ENCODE measurements at regions not wholly inside any gene's neighbourhood (a gene's known extent, or its start where the extent isn't known, plus 50 kb on each side); places are given as distances from the start of the nearest gene placed in this dataset.
"Not testable (repeated sequence)": the region's sequence is repeated elsewhere in the genome, so short reads cannot be mapped to it uniquely, and the experiment has no call there.

GRCh38 chr16:21516705-21517040 lies 82.7 kb upstream of the METTL9 start:
- not testable (repeated sequence) for DNase-seq

GRCh38 chr16:21517263-21517662 lies 82.1 kb upstream of the METTL9 start:
- DNase-seq, result not testable (repeated sequence)

GRCh38 chr16:21519361-21520133 lies 79.8 kb upstream of the METTL9 start:
- DNase-seq, result not testable (repeated sequence)

- peak; percentile 96 for DNase-seq
Measured at GRCh38 chr16:21520134-21521047, 79.0 kb upstream of the METTL9 start.

- DNase-seq, result not testable (repeated sequence)
Measured at GRCh38 chr16:21521048-21521389, 78.4 kb upstream of the METTL9 start.

DNA sequence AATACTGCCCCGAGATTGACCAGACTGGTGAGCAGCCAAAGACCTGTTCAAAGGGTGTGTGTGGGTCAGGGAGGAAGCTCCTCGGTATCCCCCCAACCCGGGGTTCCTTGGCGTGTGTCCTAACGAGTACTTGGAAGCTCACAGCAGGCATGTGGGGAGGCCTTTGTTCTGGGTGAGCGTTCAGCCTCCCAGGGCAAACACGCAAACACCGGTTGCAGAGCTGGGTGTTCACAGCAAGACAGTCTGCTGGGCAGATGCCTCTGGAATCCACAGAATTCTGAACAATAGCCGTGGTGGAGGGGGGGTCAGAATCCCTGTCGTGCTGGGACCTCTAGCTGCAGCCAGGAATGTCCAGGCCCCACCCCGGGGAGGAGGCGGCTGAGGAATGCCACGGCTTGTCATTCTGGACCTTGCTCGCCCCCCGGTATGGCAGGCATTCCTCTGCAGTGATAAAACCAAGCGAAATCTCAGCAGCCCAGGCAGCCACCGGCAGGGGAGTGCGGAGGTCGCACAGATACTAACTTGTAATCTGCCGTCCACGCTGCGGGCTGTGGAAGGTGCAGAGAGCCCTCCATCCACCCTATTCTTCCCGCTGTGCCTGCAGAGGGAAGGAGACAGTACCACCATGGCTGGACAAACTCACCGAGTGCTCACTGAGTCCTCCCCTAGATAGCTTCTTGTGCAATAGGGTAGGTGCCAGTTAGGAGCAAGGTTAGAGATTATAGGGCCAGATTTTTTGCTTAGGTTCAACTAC lies 77.8 kb upstream of the METTL9 start:
- DNase-seq, result not testable (repeated sequence)

GRCh38 chr16:21522846-21523245 lies 76.5 kb upstream of the METTL9 start:
- DNase-seq, result not testable (repeated sequence)

GRCh38 chr16:21523411-21524067 lies 75.8 kb upstream of the METTL9 start:
- no peak for DNase-seq

- no peak for DNase-seq
Measured at GRCh38 chr16:21524068-21524751, 75.2 kb upstream of the METTL9 start.

GRCh38 chr16:21524752-21525028 lies 74.7 kb upstream of the METTL9 start:
- DNase-seq, result not testable (repeated sequence)

DNA sequence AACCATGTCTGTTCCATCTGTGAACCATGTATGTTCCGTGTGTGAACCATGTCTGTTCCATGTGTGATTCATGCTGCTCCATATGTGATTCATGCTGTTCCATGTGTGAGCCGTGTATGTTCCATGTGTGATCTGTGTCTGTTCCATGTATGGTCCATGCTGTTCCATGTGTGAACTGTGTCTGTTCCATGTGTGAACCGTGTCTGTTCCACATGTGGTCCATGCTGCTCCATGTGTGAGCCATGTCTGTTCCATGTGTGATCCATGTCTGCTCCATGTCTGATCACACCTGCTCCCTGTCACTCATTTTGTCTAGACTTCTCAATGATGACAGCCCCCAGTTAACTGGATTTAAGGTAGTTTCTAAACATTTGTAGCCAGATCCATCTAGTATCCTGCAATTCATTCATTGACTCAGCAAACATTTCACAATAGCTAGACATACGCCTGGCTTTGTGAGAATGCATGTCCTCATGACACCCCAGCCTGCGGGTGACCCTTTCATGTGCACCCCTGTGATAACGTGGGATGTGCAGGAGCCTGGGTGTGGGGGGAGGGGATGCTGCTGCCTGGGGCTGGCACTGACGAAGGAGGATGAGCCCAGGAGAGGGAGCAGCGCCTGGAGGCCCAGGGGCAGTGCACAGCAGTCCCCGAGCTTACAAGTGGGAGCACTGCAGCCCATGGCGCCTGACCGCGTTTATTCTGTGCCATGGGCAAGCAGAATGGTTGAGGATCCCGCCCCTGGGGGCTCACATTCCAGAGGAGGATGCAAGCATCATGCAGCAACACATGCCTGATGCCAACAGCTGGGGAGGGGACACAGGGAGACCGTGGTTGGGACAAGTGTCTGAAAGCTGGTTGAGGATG lies 74.1 kb upstream of the METTL9 start:
- not testable (repeated sequence) for DNase-seq

- DNase-seq, result not testable (repeated sequence)
Measured at GRCh38 chr16:21525956-21526922, 73.1 kb upstream of the METTL9 start.

DNA sequence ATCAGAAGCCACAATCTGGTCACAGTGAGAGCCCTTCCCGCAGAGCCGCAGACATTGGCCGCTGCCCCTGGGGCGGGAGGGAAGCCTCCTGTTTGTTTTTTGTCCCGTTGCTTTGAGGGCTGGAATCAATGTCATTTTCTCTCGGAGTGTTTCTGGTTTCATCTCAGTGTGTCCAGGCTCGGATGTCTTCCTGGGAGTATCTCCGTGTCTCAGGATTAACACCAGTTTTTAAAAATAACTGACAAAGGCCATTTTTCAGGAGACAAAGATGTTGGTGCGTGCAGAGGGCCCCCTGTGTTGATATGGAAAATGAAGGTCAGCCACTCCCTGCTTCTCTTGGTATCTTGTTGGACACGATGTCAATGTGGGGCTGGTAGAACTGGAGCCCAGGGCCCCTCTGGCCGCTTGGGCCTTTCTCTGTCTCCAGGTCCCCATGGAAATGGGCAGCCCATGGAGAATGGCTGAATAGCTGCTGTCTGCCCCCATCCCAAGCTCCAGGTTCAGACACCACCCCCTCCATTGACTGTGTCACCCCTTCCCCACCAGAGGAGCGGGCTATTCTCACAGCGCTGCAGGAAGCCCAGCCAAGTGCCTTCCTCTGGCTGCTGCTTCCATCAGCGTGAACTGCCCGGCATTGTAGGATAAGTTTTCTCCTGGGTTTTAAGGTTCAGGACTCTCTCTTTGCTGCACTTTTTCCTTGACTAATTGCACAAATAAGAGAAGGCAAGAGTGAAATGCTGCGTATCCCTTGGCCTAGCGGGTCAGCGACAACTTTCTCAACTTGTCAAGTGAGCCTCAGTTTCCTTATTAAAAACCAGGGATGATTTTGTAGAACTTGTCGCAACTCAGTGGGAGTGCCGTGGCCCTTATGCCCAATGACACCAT lies 72.2 kb upstream of the METTL9 start:
- DNase-seq, result no peak

DNA sequence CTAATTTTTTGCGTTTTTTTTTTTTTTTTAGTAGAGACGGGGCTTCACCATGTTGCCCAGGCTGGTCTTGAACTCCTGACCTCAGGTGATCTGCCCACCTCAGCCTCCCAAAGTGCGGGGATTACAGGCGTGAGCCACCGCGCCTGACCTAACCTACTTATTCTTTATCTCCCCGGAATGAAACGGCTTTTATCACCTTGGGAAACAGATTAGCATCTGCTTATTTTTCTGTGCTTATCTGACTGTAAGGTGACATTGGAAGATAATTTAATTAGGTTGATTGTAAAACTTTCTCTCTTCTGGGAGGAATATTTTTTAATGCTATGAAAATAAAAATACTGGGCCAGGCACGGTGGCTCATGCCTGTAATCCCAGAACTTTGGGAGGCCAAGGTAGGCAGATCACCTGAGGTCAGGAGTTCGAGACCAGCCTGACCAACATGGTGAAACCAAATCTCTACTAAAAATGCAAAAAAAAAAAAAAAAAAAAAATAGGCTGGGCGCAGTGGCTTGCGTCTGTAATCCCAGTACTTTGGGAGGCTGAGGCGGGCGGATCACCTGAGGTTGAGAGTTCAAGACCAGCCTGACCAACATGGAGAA lies 70.2 kb upstream of the METTL9 start:
- DNase-seq, result not testable (repeated sequence)

GRCh38 chr16:21530729-21531383 lies 68.5 kb upstream of the METTL9 start:
- not testable (repeated sequence) for DNase-seq

DNA sequence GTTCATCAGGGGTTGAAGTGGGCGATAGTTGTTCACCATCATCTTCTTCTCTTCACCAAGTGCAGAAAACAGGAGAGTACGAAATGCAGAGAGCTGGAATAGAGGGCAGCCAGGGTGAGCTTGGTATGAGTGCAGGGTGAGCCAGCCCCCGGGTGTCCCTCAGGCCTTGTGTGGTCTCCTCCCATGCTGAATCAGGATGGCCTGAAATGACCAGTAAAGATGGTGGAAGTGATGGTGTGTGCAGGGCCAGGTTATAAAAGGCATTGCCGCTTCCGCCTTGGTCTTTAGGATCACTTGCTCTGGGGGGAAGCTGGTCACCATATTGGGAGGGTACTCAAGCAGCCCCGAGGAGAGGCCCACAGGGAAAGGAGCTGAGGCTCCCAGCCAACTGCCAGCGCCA lies 66.4 kb upstream of the METTL9 start:
- not testable (repeated sequence) for DNase-seq

- DNase-seq, result not testable (repeated sequence)
Measured at GRCh38 chr16:21533474-21533873, 65.9 kb upstream of the METTL9 start.

DNA sequence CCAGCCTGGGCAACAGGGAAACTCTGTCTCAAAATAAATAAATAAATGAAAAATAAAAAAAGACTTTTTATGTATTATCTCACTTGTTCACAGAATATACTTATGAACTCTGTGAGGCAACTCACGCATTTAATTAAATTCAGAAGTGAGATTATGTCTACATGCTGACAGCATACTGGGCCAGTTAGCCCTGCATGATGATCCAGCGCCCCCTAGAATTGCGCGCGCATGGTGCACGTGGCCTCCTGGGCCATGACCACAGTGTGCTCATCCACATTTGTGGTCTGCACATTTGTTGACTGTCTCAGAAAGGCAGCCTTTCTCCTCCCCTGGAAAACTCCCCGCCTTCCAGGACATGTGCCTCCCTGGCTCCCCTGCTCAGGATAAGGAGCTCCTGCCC lies 64.8 kb upstream of the METTL9 start:
- not testable (repeated sequence) for DNase-seq
